LoVo (cell line): ENCODE measurements at regions not wholly inside any gene's neighbourhood (a gene's known extent, or its start where the extent isn't known, plus 50 kb on each side); places are given as distances from the start of the nearest gene placed in this dataset.
"Not testable (repeated sequence)": the region's sequence is repeated elsewhere in the genome, so short reads cannot be mapped to it uniquely, and the experiment has no call there.

Source experiments
- DNase-seq: peaks from one replicate; pipeline ENCODE4 v3.0.0-alpha.2; 2016; ENCODE audit warnings: low spot score

- no peak for DNase-seq
Observed at GRCh38 chr21:24545807-24546361, 1061.4 kb downstream of the MRPL39 start.

- DNase-seq, result no peak
Observed at GRCh38 chr21:24514081-24514733, 1093.1 kb downstream of the MRPL39 start.

- DNase-seq, result no peak
Observed at GRCh38 chr21:24509131-24509530, 1098.2 kb downstream of the MRPL39 start.

GRCh38 chr21:24486973-24487372, 1120.3 kb downstream of the MRPL39 start:
- no peak for DNase-seq

GRCh38 chr21:24483361-24483760, 1123.9 kb downstream of the MRPL39 start:
- not testable (repeated sequence) for DNase-seq

GRCh38 chr21:24470852-24471251, 1136.4 kb downstream of the MRPL39 start:
- no peak for DNase-seq

- DNase-seq, result no peak
Observed at GRCh38 chr21:24456358-24456757, 1150.9 kb downstream of the MRPL39 start.

GRCh38 chr21:24450119-24450518, 1157.2 kb downstream of the MRPL39 start:
- no peak for DNase-seq

GRCh38 chr21:24445517-24445916, 1161.8 kb downstream of the MRPL39 start:
- DNase-seq, result no peak

GRCh38 chr21:24444736-24445135, 1162.5 kb downstream of the MRPL39 start:
- DNase-seq, result no peak

- DNase-seq, result no peak
Observed at GRCh38 chr21:24436236-24436635, 1171.0 kb downstream of the MRPL39 start.

GRCh38 chr21:24428591-24429199, 1178.6 kb downstream of the MRPL39 start:
- DNase-seq, result no peak

- no peak for DNase-seq
Observed at GRCh38 chr21:24424776-24425175, 1182.5 kb downstream of the MRPL39 start.

GRCh38 chr21:24423546-24423945, 1183.7 kb downstream of the MRPL39 start:
- DNase-seq, result no peak

- DNase-seq, result no peak
Observed at GRCh38 chr21:24420689-24421088, 1186.6 kb downstream of the MRPL39 start.

- not testable (repeated sequence) for DNase-seq
Observed at GRCh38 chr21:24419641-24420040, 1187.6 kb downstream of the MRPL39 start.

GRCh38 chr21:24418671-24419070, 1188.6 kb downstream of the MRPL39 start:
- DNase-seq, result no peak

GRCh38 chr21:24411429-24411828, 1195.9 kb downstream of the MRPL39 start:
- DNase-seq, result no peak

GRCh38 chr21:24403221-24403620, 1204.1 kb downstream of the MRPL39 start:
- DNase-seq, result no peak

- no peak for DNase-seq
Observed at GRCh38 chr21:24395320-24395923, 1211.9 kb downstream of the MRPL39 start.

- no peak for DNase-seq
Observed at GRCh38 chr21:24375201-24375600, 1232.1 kb downstream of the MRPL39 start.

GRCh38 chr21:24372506-24372905, 1234.8 kb downstream of the MRPL39 start:
- DNase-seq, result no peak

GRCh38 chr21:24369746-24370145, 1237.5 kb downstream of the MRPL39 start:
- DNase-seq, result no peak
